Endothelial cell of umbilical vein (primary cell): ENCODE measurements at regions not wholly inside any gene's neighbourhood (a gene's known extent, or its start where the extent isn't known, plus 50 kb on each side); places are given as distances from the start of the nearest gene placed in this dataset.

Source experiments
- BruUV-seq: library from RNA; stranded (reverse); fragments of 400-500 nt; replicated peaks from 2 replicates; lab custom pipeline; 2021; lab: Mats Ljungman, UMichigan
- CTCF ChIA-PET: fragments of 300-600, 350-600 bp; sonication (Branson Sonifier 250); formaldehyde crosslinking; loops from one replicate; lab custom pipeline; 2021; ENCODE audit warnings: antibody characterized with exemption, inconsistent platforms; lab: Charles Lee
- POLR2A ChIA-PET: fragments of 300-600, 350-600 bp; sonication (Branson Sonifier 250); formaldehyde crosslinking; loops from one replicate; lab custom pipeline; 2021; ENCODE audit warnings: antibody characterized with exemption, inconsistent platforms; lab: Charles Lee
- DNase-seq: peaks from one replicate; pipeline ENCODE4 v3.0.0-alpha.2; 2011; ENCODE audit warnings: low read depth, low spot score
- FAIRE-seq: peaks from 2 replicates; lab custom pipeline; 2011; peaks lifted over from hg19 to GRCh38; lab: Jason Lieb, UNC
- H2AFZ ChIP-seq: 2 replicates; pipeline ENCODE4 v1.6.0; 2012; ENCODE audit warnings: low read depth, low read length, control low read depth, inconsistent platforms
- H3K27ac ChIP-seq: 2 replicates; pipeline ENCODE4 v1.5.1; 2011; ENCODE audit warnings: low read depth, mild to moderate bottlenecking, control low read depth, low read length, moderate library complexity; ENCODE audit not compliant: insufficient read depth
- H3K27me3 ChIP-seq, 2 experiments: 2 replicates each; pipeline versions ENCODE4 v1.6.0 to v1.6.1; 2011; ENCODE audit warnings: low read length in 2 of 2, mixed read lengths in 1 of 2; ENCODE audit not compliant: control insufficient read depth in 2 of 2, insufficient read depth in 2 of 2
- H3K36me3 ChIP-seq, 2 experiments: 2 replicates in 1 of 2; 3 replicates in 1 of 2; pipeline ENCODE4 v1.5.1; 2011; ENCODE audit warnings: low read length in 2 of 2, mild to moderate bottlenecking in 1 of 2, moderate library complexity in 1 of 2; ENCODE audit not compliant: control insufficient read depth in 2 of 2, insufficient read depth in 2 of 2; ENCODE audit errors: extremely low read depth in 1 of 2
- H3K4me1 ChIP-seq: 3 replicates; pipeline ENCODE4 v1.5.1; 2011; ENCODE audit warnings: mild to moderate bottlenecking, low read length; ENCODE audit not compliant: control insufficient read depth, insufficient read depth; ENCODE audit errors: extremely low read depth
- H3K4me2 ChIP-seq: 2 replicates; pipeline ENCODE4 v1.6.1; 2011; ENCODE audit warnings: low read length, control low read depth, mixed read lengths; ENCODE audit not compliant: insufficient read depth
- H3K4me3 ChIP-seq, 3 experiments: fragments of 200-600 bp in 1 of 3; sonication (generic), shearing (Covaris generic) in 1 of 3; replicated peaks in 1 of 3; 2 replicates each; pipeline ENCODE4 v1.5.1; 2011 to 2016; ENCODE audit warnings: control low read depth in 3 of 3, low read length in 3 of 3, mild to moderate bottlenecking in 2 of 3, inconsistent platforms in 1 of 3, low read depth in 1 of 3, moderate library complexity in 1 of 3; ENCODE audit not compliant: insufficient read depth in 1 of 3
- H3K79me2 ChIP-seq: 2 replicates; pipeline ENCODE4 v1.6.0; 2012; ENCODE audit warnings: low read length, inconsistent platforms; ENCODE audit not compliant: control insufficient read depth, insufficient read depth
- H3K9ac ChIP-seq: replicated peaks from 2 replicates; pipeline ENCODE3; 2011; ENCODE audit warnings: low read length, control low read depth; ENCODE audit not compliant: insufficient read depth; ENCODE audit errors: extremely low read depth
- H3K9me1 ChIP-seq: replicated peaks from 3 replicates; pipeline ENCODE4 v1.6.0; 2011; ENCODE audit warnings: mild to moderate bottlenecking, low read length; ENCODE audit not compliant: control insufficient read depth, insufficient read depth; ENCODE audit errors: extremely low read depth
- H3K9me3 ChIP-seq: replicated peaks from 2 replicates; pipeline ENCODE4 v1.5.1; 2012; ENCODE audit warnings: low read length, inconsistent platforms; ENCODE audit not compliant: control insufficient read depth, insufficient read depth
- H4K20me1 ChIP-seq: replicated peaks from 2 replicates; pipeline ENCODE3; 2011; ENCODE audit warnings: mild to moderate bottlenecking, low read length; ENCODE audit not compliant: control insufficient read depth, insufficient read depth; ENCODE audit errors: extremely low read depth
- EZH2 ChIP-seq: IDR thresholded peaks from 2 replicates; pipeline ENCODE4 v1.6.1; 2012; ENCODE audit warnings: borderline replicate concordance, low read depth, mild to moderate bottlenecking, moderate library complexity, low read length, inconsistent platforms; ENCODE audit not compliant: severe bottlenecking
- FOS ChIP-seq: IDR thresholded peaks from 2 replicates; pipeline ENCODE4 v1.6.1; 2011; ENCODE audit warnings: mild to moderate bottlenecking, low read length, moderate library complexity, borderline replicate concordance; ENCODE audit not compliant: insufficient read depth
- GATA2 ChIP-seq: IDR thresholded peaks from 2 replicates; pipeline ENCODE4 v1.7.0; 2011; ENCODE audit warnings: low read depth, mild to moderate bottlenecking, moderate library complexity, mixed read lengths, low read length; ENCODE audit not compliant: insufficient read length, insufficient read depth
- JUN ChIP-seq: IDR thresholded peaks from 2 replicates; pipeline ENCODE4 v1.6.1; 2011; ENCODE audit warnings: borderline replicate concordance, low read depth; ENCODE audit not compliant: insufficient read length, insufficient read depth
- MYC ChIP-seq: IDR thresholded peaks from one replicate; pipeline ENCODE4 v1.6.1; 2011; ENCODE audit warnings: mild to moderate bottlenecking, low read depth, low read length
- POLR2A ChIP-seq: IDR thresholded peaks from 2 replicates; pipeline ENCODE4 v1.6.1; 2012; ENCODE audit warnings: low read depth, mild to moderate bottlenecking, control low read depth, low read length
- POLR2AphosphoS5 ChIP-seq: IDR thresholded peaks from 2 replicates; pipeline ENCODE4 v1.6.1; 2012; ENCODE audit warnings: low read depth, mild to moderate bottlenecking, control low read depth, low read length, moderate library complexity; ENCODE audit not compliant: insufficient read depth
- dilution Hi-C: fragments of 300-500 bp; cut with MboI; formaldehyde crosslinking; loops from one replicate; pipeline ENCODE4 v1.15.0; 2019; ENCODE audit warnings: low sequenced_read_pairs; ENCODE audit not compliant: extremely low pct_ligation_motif_present
- intact Hi-C: fragments of 100-400 bp; cut with micrococcal nuclease; formaldehyde crosslinking; loops from one replicate; pipeline ENCODE4 v1.10.0; 2022
- TF ChIP-seq, protein P1 (sequence below), 2 donors: IDR thresholded peaks; 1 replicate in 1 of 2; 2 replicates in 1 of 2; pipeline ENCODE4 v1.5.1; 2011; ENCODE audit warnings: low read length in 2 of 2, mild to moderate bottlenecking in 2 of 2, moderate library complexity in 2 of 2, control low read depth in 1 of 2, inconsistent platforms in 1 of 2, low read depth in 1 of 2; ENCODE audit not compliant: insufficient read depth in 1 of 2; ENCODE audit errors: extremely low read depth in 1 of 2
- TF ChIP-seq, protein P2 (sequence below): IDR thresholded peaks from 2 replicates; pipeline ENCODE4 v1.6.1; 2011; ENCODE audit not compliant: insufficient read depth, insufficient read length

DNA sequence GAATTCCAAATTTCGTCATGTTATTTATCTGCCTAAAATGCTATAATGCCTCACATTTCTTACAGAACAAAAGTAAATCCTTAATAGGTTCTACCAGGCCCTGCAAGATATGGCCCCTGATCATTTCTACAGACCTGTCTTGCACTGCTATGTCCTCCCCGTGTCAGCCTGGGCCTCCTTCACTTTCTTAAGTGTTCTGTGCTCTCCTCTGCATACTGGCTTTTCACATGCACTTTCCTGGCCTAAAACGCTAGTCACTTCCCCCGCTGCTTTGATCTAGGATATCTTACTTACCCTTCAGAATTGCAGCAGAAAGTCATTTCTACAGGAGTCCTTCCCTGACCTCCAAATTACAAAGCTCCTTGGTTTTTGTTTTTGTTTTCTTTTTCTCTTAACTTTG, 551.3 kb downstream of the NSUN3 start:
- intact Hi-C loops (no loop called here), dilution Hi-C loops (no loop called here)
- POLR2A ChIA-PET: no interaction called here
- no peak for TF ChIP-seq POLR2A
- no peak for TF ChIP-seq FOS
- TF ChIP-seq, protein P1, sequence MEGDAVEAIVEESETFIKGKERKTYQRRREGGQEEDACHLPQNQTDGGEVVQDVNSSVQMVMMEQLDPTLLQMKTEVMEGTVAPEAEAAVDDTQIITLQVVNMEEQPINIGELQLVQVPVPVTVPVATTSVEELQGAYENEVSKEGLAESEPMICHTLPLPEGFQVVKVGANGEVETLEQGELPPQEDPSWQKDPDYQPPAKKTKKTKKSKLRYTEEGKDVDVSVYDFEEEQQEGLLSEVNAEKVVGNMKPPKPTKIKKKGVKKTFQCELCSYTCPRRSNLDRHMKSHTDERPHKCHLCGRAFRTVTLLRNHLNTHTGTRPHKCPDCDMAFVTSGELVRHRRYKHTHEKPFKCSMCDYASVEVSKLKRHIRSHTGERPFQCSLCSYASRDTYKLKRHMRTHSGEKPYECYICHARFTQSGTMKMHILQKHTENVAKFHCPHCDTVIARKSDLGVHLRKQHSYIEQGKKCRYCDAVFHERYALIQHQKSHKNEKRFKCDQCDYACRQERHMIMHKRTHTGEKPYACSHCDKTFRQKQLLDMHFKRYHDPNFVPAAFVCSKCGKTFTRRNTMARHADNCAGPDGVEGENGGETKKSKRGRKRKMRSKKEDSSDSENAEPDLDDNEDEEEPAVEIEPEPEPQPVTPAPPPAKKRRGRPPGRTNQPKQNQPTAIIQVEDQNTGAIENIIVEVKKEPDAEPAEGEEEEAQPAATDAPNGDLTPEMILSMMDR (IDR thresholded peaks at IDR 0.05; ENCODE audit: extremely low read depth in 1 of 2, insufficient read depth in 1 of 2, low read depth in 1 of 2, low read length in 2 of 2): no peak
- TF ChIP-seq, protein P2, sequence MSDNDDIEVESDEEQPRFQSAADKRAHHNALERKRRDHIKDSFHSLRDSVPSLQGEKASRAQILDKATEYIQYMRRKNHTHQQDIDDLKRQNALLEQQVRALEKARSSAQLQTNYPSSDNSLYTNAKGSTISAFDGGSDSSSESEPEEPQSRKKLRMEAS: no peak
- no peak for TF ChIP-seq GATA2
- no peak for TF ChIP-seq EZH2
- TF ChIP-seq JUN: no peak
- TF ChIP-seq MYC: no peak
- no peak for TF ChIP-seq POLR2AphosphoS5
- DNase-seq (no peak), FAIRE-seq (no peak)
- Histone ChIP-seq H2AFZ (no peak overlapping the region), H3K4me3 (no peak overlapping the region), H3K27me3 (no peaks in the 10 kb centered on the region), H3K4me1 (no peaks in the 10 kb centered on the region), H3K27ac (no peak overlapping the region), H3K36me3 (no peaks in the 10 kb centered on the region), H3K79me2 (no peaks in the 10 kb centered on the region), H3K9me1 (no peaks in the 10 kb centered on the region), H3K9ac (no peak overlapping the region), H4K20me1 (no peaks in the 10 kb centered on the region), H3K9me3 (no peaks in the 10 kb centered on the region), H3K4me2 (no peak overlapping the region)
- BruUV-seq: no TSS peak
- CTCF ChIA-PET: no interaction called here
